ENCODE measurements at regions not wholly inside any gene's neighbourhood (a gene's known extent, or its start where the extent isn't known, plus 50 kb on each side); places are given as distances from the start of the nearest gene placed in this dataset.

DNA sequence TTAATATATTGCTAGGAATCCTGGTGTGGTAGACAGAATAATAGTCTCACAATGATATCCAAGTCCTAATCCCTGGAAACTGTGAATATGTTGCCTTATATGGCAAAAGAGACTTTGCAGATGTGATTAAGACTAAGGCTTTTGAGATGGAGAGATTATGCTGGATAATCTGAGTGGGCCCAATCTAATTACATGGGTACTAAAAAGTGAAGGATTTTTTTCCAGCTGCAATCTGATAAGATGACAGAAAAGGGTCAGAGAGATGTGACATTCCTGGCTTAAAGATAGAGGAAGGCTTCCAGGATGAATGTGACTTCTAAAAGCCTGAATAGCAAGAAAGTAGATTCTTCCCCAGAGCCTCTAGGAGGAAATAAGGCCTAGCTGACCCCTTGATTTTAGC, 80.7 kb upstream of the MPDZ start:
- TF ChIP-seq STAT5B (CRISPR knock-in tag; IDR thresholded peaks at IDR 0.05) (no peak), U2AF1 (optimal IDR thresholded peaks at IDR 0.05; ENCODE audit: low read depth, low read length) (no peak), POLR2AphosphoS5 (IDR thresholded peaks at IDR 0.05; ENCODE audit: low read depth, low read length) (no peak), SP1 (IDR thresholded peaks at IDR 0.05) (no peak), SP1 (CRISPR knock-in tag; IDR thresholded peaks at IDR 0.05) (no peak), EZH2 (conservative IDR thresholded peaks at IDR 0.05; ENCODE audit: low read depth, low read length) (no peak)
